Activated CD4-positive, alpha-beta memory T cell treated with anti-CD3 and anti-CD28 coated beads, Interleukin-2, amount 10 ng/mL, durations not matched to agents 7 days and 5 days (primary cell): ENCODE measurements at regions not wholly inside any gene's neighbourhood (a gene's known extent, or its start where the extent isn't known, plus 50 kb on each side); places are given as distances from the start of the nearest gene placed in this dataset.
"Not testable (repeated sequence)": the region's sequence is repeated elsewhere in the genome, so short reads cannot be mapped to it uniquely, and the experiment has no call there.

Source experiments
- CTCF ChIA-PET: fragments of 350-600 bp; sonication (Branson Sonifier 250); formaldehyde crosslinking; loops from one replicate; lab custom pipeline; 2021; ENCODE audit warnings: antibody characterized with exemption, inconsistent platforms; lab: Charles Lee
- POLR2A ChIA-PET: fragments of 350-600 bp; sonication (Branson Sonifier 250); formaldehyde crosslinking; loops from one replicate; lab custom pipeline; 2021; ENCODE audit warnings: antibody characterized with exemption; lab: Charles Lee
- DNase-seq: peaks from one replicate; pipeline ENCODE4 v3.0.0-alpha.2; 2020
- H3K27ac Mint-ChIP-seq: one replicate; pipeline ENCODE4 v1.8.0; 2021; ENCODE audit warnings: mild to moderate bottlenecking, mixed read lengths
- H3K27me3 Mint-ChIP-seq: one replicate; pipeline ENCODE4 v1.8.0; 2021; ENCODE audit warnings: mixed read lengths
- H3K36me3 Mint-ChIP-seq: one replicate; pipeline ENCODE4 v1.8.0; 2021; ENCODE audit warnings: low read depth, mixed read lengths
- H3K4me1 Mint-ChIP-seq: one replicate; pipeline ENCODE4 v1.8.0; 2021; ENCODE audit warnings: mixed read lengths
- H3K4me3 Mint-ChIP-seq: one replicate; pipeline ENCODE4 v1.8.0; 2021; ENCODE audit warnings: mild to moderate bottlenecking, mixed read lengths
- H3K9me3 Mint-ChIP-seq: one replicate; pipeline ENCODE4 v1.8.0; 2021; ENCODE audit warnings: mixed read lengths

DNA sequence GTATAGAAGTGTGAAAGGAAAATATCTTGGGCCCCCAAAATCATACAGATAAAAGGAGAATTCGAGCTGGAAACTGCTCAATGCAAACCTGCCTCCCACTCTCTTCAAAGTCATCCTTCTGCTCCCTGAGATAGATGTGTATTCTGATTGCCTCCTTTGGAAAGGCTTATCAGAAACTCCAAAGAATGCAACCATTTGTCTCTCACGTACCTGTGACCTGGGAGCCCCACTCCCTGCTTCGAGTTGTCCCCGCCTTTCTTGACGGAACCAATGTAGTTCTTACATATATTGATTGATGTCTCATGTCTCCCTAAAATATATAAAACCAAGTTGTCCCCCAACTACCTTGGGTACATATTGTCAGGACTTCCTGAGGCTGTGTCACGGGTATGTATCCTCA is 163.8 kb downstream of the DIRAS2 start:
- Mint-ChIP-seq H3K27ac (no peak overlapping the region), H3K27me3 (peaks cover 4% of the 10 kb centered on the region), H3K36me3 (no peaks in the 10 kb centered on the region), H3K4me3 (no peak overlapping the region), H3K4me1 (no peaks in the 10 kb centered on the region), H3K9me3 (no peaks in the 10 kb centered on the region)
- ChIA-PET CTCF (no interaction called here), POLR2A (no interaction called here)
- DNase-seq, result no peak

DNA sequence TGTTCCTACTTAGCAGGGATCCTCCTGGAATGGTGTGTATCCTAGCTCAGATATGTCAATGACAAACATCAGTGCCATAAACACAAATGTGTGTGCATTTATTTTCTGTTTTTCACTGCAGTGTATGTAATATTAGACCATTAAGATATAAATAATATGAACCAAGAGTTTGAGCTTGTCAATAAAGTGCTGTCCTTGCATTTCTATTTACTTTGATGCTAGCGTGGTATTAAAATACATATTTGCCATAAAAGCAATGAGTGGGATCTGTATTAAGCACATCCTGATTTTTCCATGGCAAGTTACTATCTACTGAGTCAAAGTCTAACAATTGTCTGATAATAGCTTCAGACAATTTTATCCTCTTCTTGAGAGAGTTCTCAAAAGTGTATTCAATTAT is 157.6 kb downstream of the DIRAS2 start:
- no peaks in the 10 kb centered on the region for H3K4me1 Mint-ChIP-seq
- CTCF ChIA-PET, result no interaction called here

DNA sequence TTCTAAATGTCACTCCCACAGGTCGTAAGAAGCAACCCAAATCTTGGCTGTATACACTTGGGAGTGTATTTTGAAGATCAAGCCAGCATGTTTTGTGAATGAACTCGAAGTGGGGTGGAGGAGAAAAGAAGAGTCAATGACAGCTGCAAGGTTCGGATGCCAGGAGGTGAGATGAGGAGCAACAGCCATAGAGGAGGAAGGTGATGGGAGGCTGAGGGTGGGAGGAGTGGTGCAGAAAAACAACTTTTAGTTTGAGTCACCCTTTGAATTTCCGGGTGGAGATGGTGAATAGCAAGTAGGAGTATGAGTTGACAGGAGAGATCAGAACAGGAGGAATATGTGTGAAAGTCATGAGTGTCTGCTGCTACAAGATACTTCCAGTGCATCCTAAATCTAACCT is 153.6 kb downstream of the DIRAS2 start:
- Mint-ChIP-seq H3K4me3 (no peak overlapping the region), H3K9me3 (no peaks in the 10 kb centered on the region), H3K27ac (no peak overlapping the region), H3K4me1 (no peaks in the 10 kb centered on the region), H3K27me3 (peaks cover 4% of the 10 kb centered on the region), H3K36me3 (no peaks in the 10 kb centered on the region)
- DNase-seq, result no peak
- CTCF ChIA-PET, result no interaction called here
- POLR2A ChIA-PET, result no interaction called here

More for the DNA sequence above, 157.6 kb downstream of the DIRAS2 start:
- DNase-seq, result no peak
- no peaks in the 10 kb centered on the region for H3K27me3 Mint-ChIP-seq
- no peaks in the 10 kb centered on the region for H3K36me3 Mint-ChIP-seq
- H3K4me3 Mint-ChIP-seq, result no peak overlapping the region
- H3K27ac Mint-ChIP-seq, result no peak overlapping the region
- H3K9me3 Mint-ChIP-seq, result no peaks in the 10 kb centered on the region
- POLR2A ChIA-PET, result no interaction called here

DNA sequence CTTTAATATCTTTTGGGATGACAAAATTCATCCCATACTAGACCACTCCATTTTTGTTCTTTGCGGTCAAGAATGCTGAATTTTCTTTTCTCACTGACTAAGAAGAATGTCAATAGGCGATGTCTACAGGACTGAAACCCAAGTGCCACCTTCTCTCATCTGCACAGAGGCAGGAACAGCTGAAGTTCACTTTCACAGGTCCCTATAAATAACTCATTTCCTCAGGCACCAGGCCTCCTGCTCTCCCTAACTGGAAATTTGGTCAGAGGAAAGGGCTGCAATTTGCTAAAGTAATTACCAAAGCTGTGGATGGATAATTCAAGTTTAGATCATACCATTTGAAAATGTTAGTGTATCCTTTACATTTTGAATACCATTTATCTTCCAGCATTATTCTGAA is 142.9 kb downstream of the DIRAS2 start:
- H3K36me3 Mint-ChIP-seq, result no peaks in the 10 kb centered on the region
- H3K27me3 Mint-ChIP-seq, result peaks cover 5% of the 10 kb centered on the region
- ChIA-PET CTCF (no interaction called here), POLR2A (no interaction called here)
- H3K27ac Mint-ChIP-seq, result no peak overlapping the region
- H3K4me1 Mint-ChIP-seq, result no peaks in the 10 kb centered on the region
- H3K4me3 Mint-ChIP-seq, result no peak overlapping the region
- peaks cover 3% of the 10 kb centered on the region for H3K9me3 Mint-ChIP-seq
- no peak for DNase-seq

DNA sequence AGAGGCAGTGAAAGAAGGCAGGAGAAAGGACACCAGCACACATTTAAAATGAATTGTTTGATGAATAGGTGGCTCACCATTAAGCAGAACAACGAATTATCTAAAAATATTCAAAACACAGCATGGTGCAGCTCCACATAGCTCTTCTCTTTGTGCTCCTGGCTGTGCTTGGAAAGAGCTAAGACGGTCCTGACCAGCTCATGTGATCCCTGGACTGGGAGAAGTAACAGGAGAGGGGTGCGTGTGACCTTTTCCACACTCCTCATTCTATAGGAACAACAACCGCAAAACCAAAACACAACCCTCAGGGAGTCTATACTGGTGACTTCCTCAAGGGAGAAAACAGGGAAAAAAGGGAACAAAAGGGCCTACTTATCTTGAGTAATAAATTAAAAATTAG is 140.5 kb downstream of the DIRAS2 start:
- Mint-ChIP-seq H3K4me1 (peaks cover 3% of the 10 kb centered on the region), H3K27ac (no peak overlapping the region), H3K36me3 (no peaks in the 10 kb centered on the region), H3K9me3 (peaks cover 3% of the 10 kb centered on the region), H3K4me3 (no peak overlapping the region), H3K27me3 (no peaks in the 10 kb centered on the region)
- ChIA-PET POLR2A (no interaction called here), CTCF (no interaction called here)
- no peak for DNase-seq

DNA sequence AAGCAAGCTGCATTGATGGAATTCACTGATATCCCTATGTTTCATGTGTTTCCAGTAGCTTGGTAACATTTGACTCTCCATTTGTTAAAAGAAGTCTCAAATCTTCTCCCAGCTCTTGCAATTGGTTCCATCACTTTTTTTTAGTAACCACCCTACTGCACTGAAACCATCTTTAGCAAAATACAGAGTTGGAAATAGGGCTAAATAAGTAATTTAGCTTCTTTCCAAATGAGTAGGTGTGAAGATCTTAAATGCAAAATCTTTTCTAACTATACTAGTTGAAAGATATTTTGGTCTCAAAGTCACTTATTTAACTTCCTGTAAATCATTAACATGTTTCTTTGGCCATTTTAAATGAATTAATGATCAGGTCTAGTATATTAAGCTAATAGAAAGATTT is 138.1 kb downstream of the DIRAS2 start:
- Mint-ChIP-seq H3K9me3 (peaks cover 3% of the 10 kb centered on the region), H3K27ac (no peak overlapping the region), H3K4me3 (no peak overlapping the region), H3K4me1 (peaks cover 3% of the 10 kb centered on the region), H3K36me3 (no peaks in the 10 kb centered on the region), H3K27me3 (no peaks in the 10 kb centered on the region)
- ChIA-PET CTCF (no interaction called here), POLR2A (no interaction called here)
- no peak for DNase-seq

DNA sequence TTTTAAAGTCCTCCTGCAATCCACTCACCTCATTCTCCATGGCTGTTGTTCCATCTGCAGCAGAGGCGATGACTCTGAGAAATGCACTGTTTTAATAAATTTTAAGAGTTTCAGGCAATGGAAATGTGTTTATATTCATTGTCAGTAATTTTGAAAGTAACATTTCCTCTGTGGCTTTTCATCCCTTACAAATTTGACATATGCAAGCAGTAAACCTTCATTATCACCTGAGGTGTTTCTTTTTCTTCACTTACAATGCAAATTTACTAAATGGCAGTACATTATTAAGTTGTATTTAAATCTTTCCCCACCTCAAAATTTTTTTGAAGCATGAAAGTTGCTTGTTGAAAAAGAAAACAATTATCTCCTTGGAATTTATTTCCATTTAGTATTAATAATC is 136.9 kb downstream of the DIRAS2 start:
- H3K4me1 Mint-ChIP-seq, result peaks cover 3% of the 10 kb centered on the region
- DNase-seq, result no peak
- H3K4me3 Mint-ChIP-seq, result no peak overlapping the region
- H3K36me3 Mint-ChIP-seq, result no peaks in the 10 kb centered on the region
- no peaks in the 10 kb centered on the region for H3K27me3 Mint-ChIP-seq
- H3K9me3 Mint-ChIP-seq, result peaks cover 3% of the 10 kb centered on the region
- ChIA-PET CTCF (interaction anchor here (0.7 kb wide), 1 partner anchor 133 kb away, joined by 3 read pairs; no protein-coding TSS in a partner anchor), POLR2A (no interaction called here)
- no peak overlapping the region for H3K27ac Mint-ChIP-seq

DNA sequence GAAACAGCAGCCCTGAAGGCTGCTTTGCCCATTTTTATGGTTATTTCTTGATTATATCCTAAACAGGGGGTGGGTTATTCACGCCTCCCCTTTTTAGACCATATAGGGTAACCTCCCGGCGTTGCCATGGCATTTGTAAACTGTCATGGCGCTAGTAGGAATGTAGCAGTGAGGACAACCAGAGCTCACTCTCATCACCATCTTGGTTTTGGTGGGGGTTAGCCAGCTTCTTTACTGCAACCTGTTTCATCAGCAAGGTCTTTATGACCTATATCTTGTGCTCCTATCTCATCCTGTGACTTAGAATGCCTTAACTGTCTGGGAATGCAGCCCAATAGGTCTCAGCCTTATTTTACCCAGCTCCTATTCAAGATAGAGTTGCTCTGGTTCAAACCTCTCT is 136.2 kb downstream of the DIRAS2 start:
- DNase-seq, H3K4me1 Mint-ChIP-seq, H3K9me3 Mint-ChIP-seq, CTCF ChIA-PET, H3K27ac Mint-ChIP-seq, H3K36me3 Mint-ChIP-seq, H3K4me3 Mint-ChIP-seq, H3K27me3 Mint-ChIP-seq, POLR2A ChIA-PET: not testable (repeated sequence)

DNA sequence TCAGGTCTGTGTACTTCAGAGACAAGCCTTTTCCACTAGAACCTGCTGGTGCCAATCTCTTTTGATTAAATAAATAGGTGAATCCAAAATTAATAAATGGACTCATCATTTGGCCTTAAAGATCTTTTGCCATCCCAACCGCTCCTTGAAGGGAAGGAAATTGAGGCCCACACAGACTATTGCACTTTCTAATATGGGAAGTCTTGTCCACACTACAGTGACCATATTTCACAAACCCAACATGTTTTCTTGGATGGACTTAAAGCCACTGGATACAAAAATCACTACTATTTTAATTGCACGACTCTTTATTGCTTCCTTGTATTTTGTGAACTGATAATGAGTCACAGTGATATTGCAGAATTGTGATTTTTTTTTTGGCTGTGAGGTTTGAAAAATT is 135.0 kb downstream of the DIRAS2 start:
- ChIA-PET CTCF (no interaction called here), POLR2A (no interaction called here)
- H3K27me3 Mint-ChIP-seq, result no peaks in the 10 kb centered on the region
- no peaks in the 10 kb centered on the region for H3K36me3 Mint-ChIP-seq
- no peak for DNase-seq
- H3K9me3 Mint-ChIP-seq, result peaks cover 3% of the 10 kb centered on the region
- H3K27ac Mint-ChIP-seq, result no peak overlapping the region
- no peak overlapping the region for H3K4me3 Mint-ChIP-seq
- H3K4me1 Mint-ChIP-seq, result peaks cover 3% of the 10 kb centered on the region

DNA sequence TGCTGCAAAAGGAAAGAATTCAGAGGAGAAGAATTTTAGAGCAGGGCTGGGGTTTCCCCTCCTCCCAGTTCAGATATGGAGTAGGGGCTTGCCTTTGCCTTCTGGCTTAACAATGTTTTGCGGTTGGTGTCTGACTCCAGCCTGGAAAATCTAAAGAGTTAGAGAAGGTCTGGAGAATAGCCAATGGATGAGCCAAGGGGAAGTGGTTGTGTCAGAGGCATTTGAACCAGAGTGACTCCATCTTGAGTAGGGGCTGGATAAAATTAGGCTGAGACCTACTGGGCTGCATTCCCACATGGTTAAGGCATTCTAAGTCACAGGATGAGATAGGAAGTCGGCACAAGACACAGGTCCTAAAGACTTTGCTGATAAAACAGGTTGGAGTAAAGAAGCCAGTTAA is 133.7 kb downstream of the DIRAS2 start:
- ChIA-PET CTCF (no interaction called here), POLR2A (no interaction called here)
- no peak for DNase-seq
- Mint-ChIP-seq H3K4me1 (peaks cover 3% of the 10 kb centered on the region), H3K9me3 (no peaks in the 10 kb centered on the region), H3K27ac (no peak overlapping the region), H3K27me3 (no peaks in the 10 kb centered on the region), H3K36me3 (no peaks in the 10 kb centered on the region), H3K4me3 (no peak overlapping the region)

DNA sequence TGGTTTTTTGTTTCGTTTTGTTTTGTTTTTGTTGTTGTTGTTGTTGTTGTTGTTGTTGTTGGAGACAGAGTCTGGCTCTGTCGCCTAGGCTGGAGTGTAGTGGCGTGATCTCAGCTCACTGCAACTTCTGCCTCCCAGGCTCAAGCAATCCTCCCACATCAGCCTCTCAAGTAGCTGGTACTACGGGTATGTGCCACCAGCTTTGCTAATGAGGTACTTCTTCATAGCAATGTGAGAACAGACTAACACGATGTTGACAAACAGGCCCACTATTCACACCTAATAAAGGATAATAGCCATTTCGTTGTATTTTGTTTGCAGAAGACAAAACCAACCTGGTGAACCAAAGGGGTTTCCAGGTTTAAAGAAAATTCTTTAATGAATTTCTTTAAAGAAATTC is 130.9 kb downstream of the DIRAS2 start:
- ChIA-PET POLR2A (no interaction called here), CTCF (no interaction called here)
- H3K9me3 Mint-ChIP-seq, result no peaks in the 10 kb centered on the region
- H3K27ac Mint-ChIP-seq, result no peak overlapping the region
- H3K27me3 Mint-ChIP-seq, result peaks cover 7% of the 10 kb centered on the region
- H3K4me1 Mint-ChIP-seq, result no peaks in the 10 kb centered on the region
- H3K36me3 Mint-ChIP-seq, result no peaks in the 10 kb centered on the region
- H3K4me3 Mint-ChIP-seq, result no peak overlapping the region
- DNase-seq, result no peak

DNA sequence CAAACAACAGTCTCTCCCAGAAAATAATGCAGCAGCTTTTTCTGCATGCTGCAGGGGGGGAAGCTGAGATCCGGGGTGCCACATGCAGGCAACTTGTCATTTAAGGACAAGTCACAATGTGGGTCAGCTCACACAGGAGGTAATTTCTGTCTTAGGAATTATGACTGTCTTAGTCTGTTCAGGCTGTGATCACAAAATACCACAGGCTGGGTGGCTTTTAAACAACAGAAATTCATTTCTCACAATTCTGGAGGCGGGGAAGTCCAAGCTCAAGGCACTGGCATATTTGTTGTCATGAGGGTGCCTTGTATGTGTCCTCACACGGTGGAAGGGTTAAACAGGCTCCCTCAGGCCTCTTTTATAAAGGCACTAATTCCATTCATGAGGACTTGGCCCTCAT is 127.7 kb downstream of the DIRAS2 start:
- DNase-seq, result no peak
- Mint-ChIP-seq H3K36me3 (no peaks in the 10 kb centered on the region), H3K9me3 (no peaks in the 10 kb centered on the region), H3K27ac (no peak overlapping the region), H3K4me1 (no peaks in the 10 kb centered on the region), H3K4me3 (no peak overlapping the region), H3K27me3 (peaks cover 10% of the 10 kb centered on the region)
- ChIA-PET POLR2A (no interaction called here), CTCF (no interaction called here)

DNA sequence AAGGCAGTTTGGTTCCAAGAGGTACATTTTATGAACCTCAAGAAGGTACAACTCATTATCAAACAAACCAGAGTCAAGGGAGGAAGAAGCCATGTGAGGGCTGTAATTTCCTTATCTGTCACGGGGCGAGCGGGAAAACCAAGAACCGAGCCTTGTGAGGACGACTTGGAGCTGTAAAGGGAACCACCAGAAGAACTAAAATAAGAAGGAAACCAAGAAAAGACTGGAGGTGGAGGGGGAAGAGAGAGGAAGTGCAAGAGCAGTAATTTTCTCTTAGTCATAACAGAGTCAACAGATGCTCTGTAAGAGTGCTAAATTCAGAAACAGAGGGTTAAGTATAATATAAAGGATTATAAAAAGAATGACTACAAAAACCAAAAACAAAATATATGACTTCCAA is 127.1 kb downstream of the DIRAS2 start:
- Mint-ChIP-seq H3K9me3 (no peaks in the 10 kb centered on the region), H3K4me1 (no peaks in the 10 kb centered on the region), H3K36me3 (no peaks in the 10 kb centered on the region), H3K27ac (no peak overlapping the region), H3K4me3 (no peak overlapping the region), H3K27me3 (peaks cover 10% of the 10 kb centered on the region)
- no peak for DNase-seq
- POLR2A ChIA-PET, result no interaction called here
- CTCF ChIA-PET, result no interaction called here

DNA sequence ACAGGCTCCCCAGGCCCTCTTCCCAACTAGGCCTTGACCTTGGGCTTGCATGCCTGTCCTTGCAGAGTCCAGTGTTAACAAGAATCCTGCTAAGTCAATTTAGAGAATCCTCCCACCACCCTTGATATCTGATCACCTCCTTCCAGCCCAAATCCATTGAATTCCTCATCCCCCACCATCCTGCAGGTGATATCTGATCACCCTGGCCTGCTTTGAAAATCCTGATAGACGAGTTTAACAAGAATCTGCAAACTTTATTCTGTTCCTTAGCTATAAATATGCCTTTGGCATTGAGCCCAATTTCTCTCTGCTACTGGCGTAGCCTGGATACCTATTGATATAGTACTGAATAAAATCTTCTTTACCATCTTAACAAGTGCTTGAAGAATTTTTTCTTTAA is 125.5 kb downstream of the DIRAS2 start:
- Mint-ChIP-seq H3K9me3 (no peaks in the 10 kb centered on the region), H3K36me3 (no peaks in the 10 kb centered on the region), H3K27me3 (peaks cover 20% of the 10 kb centered on the region), H3K27ac (no peak overlapping the region), H3K4me3 (no peak overlapping the region), H3K4me1 (no peaks in the 10 kb centered on the region)
- POLR2A ChIA-PET, result no interaction called here
- CTCF ChIA-PET, result no interaction called here
- DNase-seq, result no peak
